HG02642 (cell line): ENCODE measurements at regions not wholly inside any gene's neighbourhood (a gene's known extent, or its start where the extent isn't known, plus 50 kb on each side); places are given as distances from the start of the nearest gene placed in this dataset.

Source experiments
- ATAC-seq: cut with Tn5 transposase; IDR thresholded peaks from one replicate; pipeline ENCODE4 v1.9.1; 2021; ENCODE audit warnings: mild to moderate bottlenecking; ENCODE audit not compliant: unreplicated experiment, poor library complexity

- ATAC-seq: no peak
Observed at GRCh38 chr10:112053895-112054294, 129.7 kb downstream of the GPAM start.

GRCh38 chr10:112054516-112054915 lies 129.0 kb downstream of the GPAM start:
- ATAC-seq: no peak

GRCh38 chr10:112057072-112057471 lies 126.5 kb downstream of the GPAM start:
- no peak for ATAC-seq

GRCh38 chr10:112059220-112059619 lies 124.3 kb downstream of the GPAM start:
- ATAC-seq: no peak

- no peak for ATAC-seq
Observed at GRCh38 chr10:112071596-112072133, 111.9 kb downstream of the GPAM start.

- no peak for ATAC-seq
Observed at GRCh38 chr10:112078003-112078402, 105.6 kb downstream of the GPAM start.

GRCh38 chr10:112080231-112080630 lies 103.3 kb downstream of the GPAM start:
- ATAC-seq: no peak

GRCh38 chr10:112082120-112082519 lies 101.4 kb downstream of the GPAM start:
- no peak for ATAC-seq

GRCh38 chr10:112083472-112083871 lies 100.1 kb downstream of the GPAM start:
- no peak for ATAC-seq

GRCh38 chr10:112087953-112088456 lies 95.6 kb downstream of the GPAM start:
- no peak for ATAC-seq

GRCh38 chr10:112091703-112092102 lies 91.9 kb downstream of the GPAM start:
- ATAC-seq: no peak

GRCh38 chr10:112092519-112092918 lies 91.0 kb downstream of the GPAM start:
- no peak for ATAC-seq

- ATAC-seq: no peak
Observed at GRCh38 chr10:112094984-112095383, 88.6 kb downstream of the GPAM start.

- ATAC-seq: no peak
Observed at GRCh38 chr10:112095731-112096130, 87.8 kb downstream of the GPAM start.

- no peak for ATAC-seq
Observed at GRCh38 chr10:112098682-112099081, 84.9 kb downstream of the GPAM start.
